ENCODE measurements at regions not wholly inside any gene's neighbourhood (a gene's known extent, or its start where the extent isn't known, plus 50 kb on each side); places are given as distances from the start of the nearest gene placed in this dataset.

DNA sequence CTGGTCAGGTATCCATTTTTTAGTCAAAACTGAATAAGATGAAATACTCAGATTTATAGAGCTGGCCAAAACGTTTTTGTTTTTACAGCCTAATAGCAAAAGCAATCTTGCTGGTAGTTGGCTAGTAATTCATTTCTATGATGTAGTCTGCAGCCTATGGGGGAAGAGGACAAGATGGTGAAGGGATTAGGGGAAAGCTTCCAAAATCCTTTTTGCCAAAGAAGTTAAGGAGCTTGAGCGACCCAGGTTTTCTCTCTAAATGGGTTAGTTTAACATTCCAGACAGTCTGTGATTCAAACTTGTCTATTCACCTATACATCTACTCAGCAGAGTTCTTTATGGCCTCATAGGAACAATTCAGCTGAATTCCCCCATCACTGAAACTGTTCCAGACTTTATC lies 89.8 kb upstream of the SPRY1 start:
- TF ChIP-seq, protein P1, sequence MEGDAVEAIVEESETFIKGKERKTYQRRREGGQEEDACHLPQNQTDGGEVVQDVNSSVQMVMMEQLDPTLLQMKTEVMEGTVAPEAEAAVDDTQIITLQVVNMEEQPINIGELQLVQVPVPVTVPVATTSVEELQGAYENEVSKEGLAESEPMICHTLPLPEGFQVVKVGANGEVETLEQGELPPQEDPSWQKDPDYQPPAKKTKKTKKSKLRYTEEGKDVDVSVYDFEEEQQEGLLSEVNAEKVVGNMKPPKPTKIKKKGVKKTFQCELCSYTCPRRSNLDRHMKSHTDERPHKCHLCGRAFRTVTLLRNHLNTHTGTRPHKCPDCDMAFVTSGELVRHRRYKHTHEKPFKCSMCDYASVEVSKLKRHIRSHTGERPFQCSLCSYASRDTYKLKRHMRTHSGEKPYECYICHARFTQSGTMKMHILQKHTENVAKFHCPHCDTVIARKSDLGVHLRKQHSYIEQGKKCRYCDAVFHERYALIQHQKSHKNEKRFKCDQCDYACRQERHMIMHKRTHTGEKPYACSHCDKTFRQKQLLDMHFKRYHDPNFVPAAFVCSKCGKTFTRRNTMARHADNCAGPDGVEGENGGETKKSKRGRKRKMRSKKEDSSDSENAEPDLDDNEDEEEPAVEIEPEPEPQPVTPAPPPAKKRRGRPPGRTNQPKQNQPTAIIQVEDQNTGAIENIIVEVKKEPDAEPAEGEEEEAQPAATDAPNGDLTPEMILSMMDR (IDR thresholded peaks at IDR 0.05): no peak
- TF ChIP-seq POLR2A (IDR thresholded peaks at IDR 0.05): no peak

All from adrenal gland (tissue), 5 donors.